Prostate gland (tissue), 2 donors: ENCODE measurements at regions not wholly inside any gene's neighbourhood (a gene's known extent, or its start where the extent isn't known, plus 50 kb on each side); places are given as distances from the start of the nearest gene placed in this dataset.

Source experiments
- POLR2A ChIP-seq: fragments of 450-650 bp; IDR thresholded peaks from one replicate; pipeline ENCODE4 v1.6.1; 2016; ENCODE audit warnings: antibody characterized with exemption, mild to moderate bottlenecking
- TF ChIP-seq, protein P1 (sequence below), 4 experiments: fragments of 200-600 bp in 2 of 4; fragments of 450-650 bp in 2 of 4; sonication (generic) in 2 of 4; IDR thresholded peaks; 1 replicate in 3 of 4; 2 replicates in 1 of 4; pipeline ENCODE4 v1.5.1; 2016 to 2019; ENCODE audit warnings: antibody characterized with exemption in 4 of 4, mild to moderate bottlenecking in 2 of 4, moderate library complexity in 2 of 4

DNA sequence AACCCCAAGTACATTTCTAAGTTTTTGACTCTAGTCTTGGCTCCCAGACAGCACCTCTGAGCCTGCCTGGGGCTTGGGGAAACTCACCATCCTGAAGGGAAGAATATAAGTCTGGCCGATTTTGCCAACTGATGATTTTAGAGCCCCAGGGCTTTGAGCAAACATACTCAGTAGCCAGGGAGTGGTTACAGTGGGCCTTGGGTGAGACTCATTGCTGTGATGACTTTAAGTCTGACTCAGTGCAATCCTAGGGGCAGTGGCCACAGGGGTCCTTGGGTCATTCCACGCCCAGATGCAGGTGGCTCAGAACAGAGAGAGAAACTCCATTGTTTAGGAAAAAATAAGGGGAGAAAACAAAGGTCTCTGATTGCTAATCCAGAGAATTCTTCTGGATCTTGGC lies 312.0 kb upstream of the EDIL3 start:
- TF ChIP-seq, protein P1, sequence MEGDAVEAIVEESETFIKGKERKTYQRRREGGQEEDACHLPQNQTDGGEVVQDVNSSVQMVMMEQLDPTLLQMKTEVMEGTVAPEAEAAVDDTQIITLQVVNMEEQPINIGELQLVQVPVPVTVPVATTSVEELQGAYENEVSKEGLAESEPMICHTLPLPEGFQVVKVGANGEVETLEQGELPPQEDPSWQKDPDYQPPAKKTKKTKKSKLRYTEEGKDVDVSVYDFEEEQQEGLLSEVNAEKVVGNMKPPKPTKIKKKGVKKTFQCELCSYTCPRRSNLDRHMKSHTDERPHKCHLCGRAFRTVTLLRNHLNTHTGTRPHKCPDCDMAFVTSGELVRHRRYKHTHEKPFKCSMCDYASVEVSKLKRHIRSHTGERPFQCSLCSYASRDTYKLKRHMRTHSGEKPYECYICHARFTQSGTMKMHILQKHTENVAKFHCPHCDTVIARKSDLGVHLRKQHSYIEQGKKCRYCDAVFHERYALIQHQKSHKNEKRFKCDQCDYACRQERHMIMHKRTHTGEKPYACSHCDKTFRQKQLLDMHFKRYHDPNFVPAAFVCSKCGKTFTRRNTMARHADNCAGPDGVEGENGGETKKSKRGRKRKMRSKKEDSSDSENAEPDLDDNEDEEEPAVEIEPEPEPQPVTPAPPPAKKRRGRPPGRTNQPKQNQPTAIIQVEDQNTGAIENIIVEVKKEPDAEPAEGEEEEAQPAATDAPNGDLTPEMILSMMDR (IDR thresholded peaks at IDR 0.05), result no peak
- no peak for TF ChIP-seq POLR2A
